ENCODE measurements at regions not wholly inside any gene's neighbourhood (a gene's known extent, or its start where the extent isn't known, plus 50 kb on each side); places are given as distances from the start of the nearest gene placed in this dataset.

DNA sequence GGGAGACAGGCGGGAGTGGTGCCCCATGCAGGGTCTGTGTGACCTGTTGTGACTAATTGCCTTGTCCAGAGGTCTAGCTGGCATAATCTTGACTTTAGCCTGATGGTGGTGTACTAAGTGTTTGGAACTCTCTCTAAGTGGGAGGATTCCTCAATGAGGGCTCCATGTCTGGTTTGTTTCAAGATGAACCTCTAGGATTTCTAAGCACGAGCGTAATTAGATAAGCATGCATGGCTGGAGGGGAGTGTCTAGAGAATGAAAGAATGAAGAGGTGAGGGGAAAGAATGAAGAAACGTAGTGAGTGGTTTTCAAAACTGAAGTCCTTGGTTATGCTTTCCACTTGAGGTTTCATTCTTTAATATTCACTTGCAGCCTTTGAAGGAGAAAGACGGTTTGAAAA, 833.2 kb upstream of the GYPC start:
- TF ChIP-seq POLR2A (IDR thresholded peaks at IDR 0.05; ENCODE audit: extremely low read depth, insufficient read length): no peak
- no peak for TF ChIP-seq MYC (IDR thresholded peaks at IDR 0.05; ENCODE audit: low read depth, low read length)

Data from NB4 (cell line).